HG03280 (cell line): ENCODE measurements at regions not wholly inside any gene's neighbourhood (a gene's known extent, or its start where the extent isn't known, plus 50 kb on each side); places are given as distances from the start of the nearest gene placed in this dataset.

Experiments
- ATAC-seq: cut with Tn5 transposase; IDR thresholded peaks from one replicate; pipeline ENCODE4 v1.9.1; 2021; ENCODE audit warnings: mild to moderate bottlenecking, moderate library complexity; ENCODE audit not compliant: unreplicated experiment

DNA sequence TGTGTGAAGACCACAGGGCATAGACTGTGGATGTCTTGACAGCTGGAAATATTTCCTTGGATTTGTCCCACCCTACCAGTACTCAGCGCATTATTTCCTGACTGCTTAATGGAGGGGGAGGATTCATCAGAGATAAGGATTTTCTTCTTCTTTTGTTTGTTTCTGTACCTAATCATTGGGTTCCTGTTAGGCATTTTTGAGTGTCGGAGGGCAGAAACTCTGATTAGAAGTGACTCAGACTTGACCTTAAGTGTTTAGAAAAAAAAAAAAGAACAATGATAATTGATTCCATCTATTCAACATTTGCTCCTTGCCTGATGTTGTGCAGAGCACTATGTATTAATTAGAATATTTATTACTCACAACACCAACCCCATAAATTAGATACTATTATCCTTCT is 78.5 kb upstream of the SYNPR start:
- ATAC-seq, result no peak

DNA sequence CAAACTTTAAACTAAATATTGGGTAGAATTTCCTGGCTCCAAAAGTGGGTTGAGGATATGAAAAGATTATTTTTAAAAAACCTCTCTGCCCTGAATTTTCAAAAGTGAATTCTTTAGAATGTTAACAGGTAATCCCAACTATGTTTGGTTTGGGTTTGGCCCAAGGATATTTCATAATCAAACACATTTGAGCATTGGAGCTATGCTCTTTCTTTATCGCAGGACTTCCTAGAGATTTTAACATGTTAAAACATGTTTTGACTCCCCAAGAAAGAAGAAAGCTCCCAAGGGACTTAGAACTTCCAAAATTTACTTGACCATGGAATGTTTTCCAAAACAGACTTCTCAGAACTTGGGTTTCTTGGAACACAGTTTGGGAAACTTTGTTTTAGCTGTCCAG is 75.6 kb upstream of the SYNPR start:
- no peak for ATAC-seq

DNA sequence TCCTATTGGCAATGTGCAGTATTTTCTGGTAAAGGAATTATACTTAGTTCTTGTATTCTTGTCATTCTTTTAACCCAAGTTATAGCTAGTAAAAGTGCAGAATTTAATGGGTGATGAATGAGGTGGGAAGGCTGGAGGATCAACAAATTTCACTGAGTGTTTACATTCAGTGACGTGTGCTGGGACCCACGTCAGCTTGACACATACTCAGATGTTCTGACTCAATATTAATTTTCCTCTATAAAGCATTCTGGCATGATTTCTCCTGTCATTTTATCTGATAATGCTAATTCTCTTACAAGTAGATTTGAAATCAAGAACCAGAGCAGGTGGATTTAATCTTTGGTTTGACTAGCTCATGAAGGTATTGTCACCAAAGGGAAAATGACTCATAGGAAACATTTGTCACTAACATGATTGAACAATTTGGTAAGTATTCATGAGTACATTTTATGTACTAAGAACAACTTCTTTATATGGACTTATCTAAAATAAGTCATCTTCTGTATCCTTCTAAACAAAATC is 71.0 kb upstream of the SYNPR start:
- ATAC-seq, result no peak

DNA sequence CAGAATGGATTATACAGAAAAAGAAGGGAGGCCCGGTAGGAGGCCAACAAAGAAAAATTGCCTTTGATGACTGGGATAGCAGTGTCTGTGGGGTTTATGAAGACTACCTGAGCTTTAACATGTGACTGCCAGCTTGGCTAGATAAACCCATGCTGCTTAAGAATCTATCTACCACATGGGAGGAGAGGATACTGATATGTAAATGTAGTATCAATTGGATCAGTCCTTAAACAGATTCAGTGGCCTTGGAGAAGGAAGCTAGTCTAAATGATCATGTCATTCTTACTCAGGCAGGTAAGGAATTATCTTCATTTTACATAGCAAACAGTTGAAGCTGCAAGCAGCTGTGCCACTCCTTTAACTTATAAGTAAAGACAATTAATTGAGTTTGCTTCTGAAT is 50.0 kb upstream of the SYNPR start:
- no peak for ATAC-seq
